ENCODE measurements at regions not wholly inside any gene's neighbourhood (a gene's known extent, or its start where the extent isn't known, plus 50 kb on each side); places are given as distances from the start of the nearest gene placed in this dataset.

DNA sequence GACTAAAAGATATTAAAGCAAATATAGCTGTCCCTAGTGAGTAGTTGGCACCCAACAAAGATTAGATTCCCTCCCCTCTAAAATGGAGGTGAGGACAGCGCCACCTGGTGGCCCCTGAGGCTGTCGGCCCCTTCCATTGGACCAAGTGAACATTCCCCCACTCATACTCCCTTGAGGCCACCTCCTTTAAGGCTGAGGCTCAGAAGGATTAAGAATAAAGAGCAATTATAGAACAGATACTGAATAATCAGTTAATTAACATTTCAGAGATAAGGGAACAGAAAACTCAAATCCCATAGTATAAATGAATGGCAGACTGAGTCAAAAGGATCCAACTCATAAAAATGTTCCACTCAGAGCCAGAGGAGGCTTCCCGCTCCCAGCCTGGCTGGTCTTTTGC is 130.4 kb upstream of the GHITM start:
- H3K4me2 ChIP-seq (ENCODE audit: insufficient read depth, low read length), result no peak overlapping the region
- DNase-seq (ENCODE audit: low read depth, low spot score), result peak; percentile 18
- no peaks in the 10 kb centered on the region for H4K20me1 ChIP-seq (replicated peaks; ENCODE audit: control insufficient read depth, extremely low read depth, insufficient read depth, low read length)
- no peak for TF ChIP-seq POLR2A (IDR thresholded peaks at IDR 0.05; ENCODE audit: low read depth, low read length)
- TF ChIP-seq, protein P1, sequence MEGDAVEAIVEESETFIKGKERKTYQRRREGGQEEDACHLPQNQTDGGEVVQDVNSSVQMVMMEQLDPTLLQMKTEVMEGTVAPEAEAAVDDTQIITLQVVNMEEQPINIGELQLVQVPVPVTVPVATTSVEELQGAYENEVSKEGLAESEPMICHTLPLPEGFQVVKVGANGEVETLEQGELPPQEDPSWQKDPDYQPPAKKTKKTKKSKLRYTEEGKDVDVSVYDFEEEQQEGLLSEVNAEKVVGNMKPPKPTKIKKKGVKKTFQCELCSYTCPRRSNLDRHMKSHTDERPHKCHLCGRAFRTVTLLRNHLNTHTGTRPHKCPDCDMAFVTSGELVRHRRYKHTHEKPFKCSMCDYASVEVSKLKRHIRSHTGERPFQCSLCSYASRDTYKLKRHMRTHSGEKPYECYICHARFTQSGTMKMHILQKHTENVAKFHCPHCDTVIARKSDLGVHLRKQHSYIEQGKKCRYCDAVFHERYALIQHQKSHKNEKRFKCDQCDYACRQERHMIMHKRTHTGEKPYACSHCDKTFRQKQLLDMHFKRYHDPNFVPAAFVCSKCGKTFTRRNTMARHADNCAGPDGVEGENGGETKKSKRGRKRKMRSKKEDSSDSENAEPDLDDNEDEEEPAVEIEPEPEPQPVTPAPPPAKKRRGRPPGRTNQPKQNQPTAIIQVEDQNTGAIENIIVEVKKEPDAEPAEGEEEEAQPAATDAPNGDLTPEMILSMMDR (IDR thresholded peaks at IDR 0.05; ENCODE audit: extremely low read depth in 1 of 2, insufficient read depth in 1 of 2, low read depth in 1 of 2, low read length in 2 of 2), result peak; percentile 77 to 81
- POLR2A ChIA-PET, result no interaction called here
- dilution Hi-C loops (cut with MboI; ENCODE audit: extremely low pct_ligation_motif_present, low sequenced_read_pairs) (no loop called here), intact Hi-C loops (cut with micrococcal nuclease) (no loop called here)
- BruUV-seq (replicated peaks), result no TSS peak
- H3K9me1 ChIP-seq (replicated peaks; ENCODE audit: control insufficient read depth, extremely low read depth, insufficient read depth, low read length), result no peaks in the 10 kb centered on the region
- H2AFZ ChIP-seq (ENCODE audit: low read depth, low read length), result no peak overlapping the region
- H3K79me2 ChIP-seq (ENCODE audit: control insufficient read depth, insufficient read depth, low read length), result no peaks in the 10 kb centered on the region
- H3K27me3 ChIP-seq (ENCODE audit: control insufficient read depth in 2 of 2, insufficient read depth in 2 of 2, low read length in 2 of 2), result no peaks in the 10 kb centered on the region
- no peak overlapping the region for H3K4me3 ChIP-seq (replicated peaks in 1 of 3; ENCODE audit: insufficient read depth in 1 of 3, low read depth in 1 of 3, low read length in 3 of 3)
- FAIRE-seq, result peak; percentile 68
- no peaks in the 10 kb centered on the region for H3K9me3 ChIP-seq (replicated peaks; ENCODE audit: control insufficient read depth, insufficient read depth, low read length)
- H3K27ac ChIP-seq (ENCODE audit: insufficient read depth, low read depth, low read length), result no peak overlapping the region
- H3K9ac ChIP-seq (replicated peaks; ENCODE audit: extremely low read depth, insufficient read depth, low read length), result no peak overlapping the region
- CTCF ChIA-PET, result no interaction called here
- no peaks in the 10 kb centered on the region for H3K4me1 ChIP-seq (ENCODE audit: control insufficient read depth, extremely low read depth, insufficient read depth, low read length)
- no peaks in the 10 kb centered on the region for H3K36me3 ChIP-seq (ENCODE audit: control insufficient read depth in 2 of 2, extremely low read depth in 1 of 2, insufficient read depth in 2 of 2, low read length in 2 of 2)

DNA sequence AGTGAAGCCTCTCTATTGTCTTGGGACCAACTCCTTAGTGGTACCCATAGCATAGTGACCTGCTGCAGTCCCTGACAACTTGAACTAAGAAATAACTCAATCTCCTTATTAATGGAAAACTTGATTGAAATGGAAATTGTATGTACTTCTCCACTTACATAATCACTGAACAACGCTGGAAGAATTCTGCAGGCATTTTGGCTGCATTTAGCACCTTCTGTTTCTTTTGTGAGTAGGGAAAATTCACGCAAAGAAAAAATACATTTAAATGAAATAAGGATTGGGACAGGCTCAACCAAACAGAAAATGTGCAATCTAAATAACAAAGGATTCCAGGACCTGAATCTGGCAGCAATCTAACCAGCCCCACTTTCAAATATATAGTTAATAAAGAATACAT is 126.9 kb upstream of the GHITM start:
- Histone ChIP-seq H2AFZ (ENCODE audit: low read depth, low read length) (no peak overlapping the region), H3K27ac (ENCODE audit: insufficient read depth, low read depth, low read length) (no peak overlapping the region), H3K9me3 (replicated peaks; ENCODE audit: control insufficient read depth, insufficient read depth, low read length) (no peaks in the 10 kb centered on the region), H3K4me1 (ENCODE audit: control insufficient read depth, extremely low read depth, insufficient read depth, low read length) (no peaks in the 10 kb centered on the region), H3K9ac (replicated peaks; ENCODE audit: extremely low read depth, insufficient read depth, low read length) (no peak overlapping the region), H3K4me2 (ENCODE audit: insufficient read depth, low read length) (no peak overlapping the region), H3K36me3 (ENCODE audit: control insufficient read depth in 2 of 2, extremely low read depth in 1 of 2, insufficient read depth in 2 of 2, low read length in 2 of 2) (no peaks in the 10 kb centered on the region), H3K9me1 (replicated peaks; ENCODE audit: control insufficient read depth, extremely low read depth, insufficient read depth, low read length) (no peaks in the 10 kb centered on the region), H3K79me2 (ENCODE audit: control insufficient read depth, insufficient read depth, low read length) (no peaks in the 10 kb centered on the region), H3K27me3 (ENCODE audit: control insufficient read depth in 2 of 2, insufficient read depth in 2 of 2, low read length in 2 of 2) (no peaks in the 10 kb centered on the region), H4K20me1 (replicated peaks; ENCODE audit: control insufficient read depth, extremely low read depth, insufficient read depth, low read length) (no peaks in the 10 kb centered on the region), H3K4me3 (replicated peaks in 1 of 3; ENCODE audit: insufficient read depth in 1 of 3, low read depth in 1 of 3, low read length in 3 of 3) (no peak overlapping the region)
- ChIA-PET CTCF (no interaction called here), POLR2A (no interaction called here)
- DNase-seq (ENCODE audit: low read depth, low spot score) (no peak), FAIRE-seq (no peak)
- intact Hi-C loops (cut with micrococcal nuclease) (no loop called here), dilution Hi-C loops (cut with MboI; ENCODE audit: extremely low pct_ligation_motif_present, low sequenced_read_pairs) (no loop called here)
- no TSS peak for BruUV-seq (replicated peaks)
- TF ChIP-seq POLR2A (IDR thresholded peaks at IDR 0.05; ENCODE audit: low read depth, low read length) (no peak), POLR2AphosphoS5 (IDR thresholded peaks at IDR 0.05; ENCODE audit: insufficient read depth, low read depth, low read length) (no peak), EZH2 (IDR thresholded peaks at IDR 0.05; ENCODE audit: borderline replicate concordance, low read depth, low read length, severe bottlenecking) (no peak), MYC (IDR thresholded peaks at IDR 0.05; ENCODE audit: low read depth, low read length) (no peak), JUN (IDR thresholded peaks at IDR 0.05; ENCODE audit: borderline replicate concordance, insufficient read depth, insufficient read length, low read depth) (no peak), FOS (IDR thresholded peaks at IDR 0.05; ENCODE audit: borderline replicate concordance, insufficient read depth, low read length) (no peak), GATA2 (IDR thresholded peaks at IDR 0.05; ENCODE audit: insufficient read depth, insufficient read length, low read depth, low read length) (no peak)
- TF ChIP-seq, protein P1 (IDR thresholded peaks at IDR 0.05; ENCODE audit: extremely low read depth in 1 of 2, insufficient read depth in 1 of 2, low read depth in 1 of 2, low read length in 2 of 2), result no peak
- TF ChIP-seq, protein P2, sequence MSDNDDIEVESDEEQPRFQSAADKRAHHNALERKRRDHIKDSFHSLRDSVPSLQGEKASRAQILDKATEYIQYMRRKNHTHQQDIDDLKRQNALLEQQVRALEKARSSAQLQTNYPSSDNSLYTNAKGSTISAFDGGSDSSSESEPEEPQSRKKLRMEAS (IDR thresholded peaks at IDR 0.05; ENCODE audit: insufficient read depth, insufficient read length), result no peak

Measured in endothelial cell of umbilical vein (primary cell).